Right lobe of liver (tissue), 4 donors: ENCODE measurements at regions not wholly inside any gene's neighbourhood (a gene's known extent, or its start where the extent isn't known, plus 50 kb on each side); places are given as distances from the start of the nearest gene placed in this dataset.

Experiments used
- CTCF ChIP-seq, 4 donors: fragments of 200-600 bp in 3 of 4; fragments of 450-650 bp in 1 of 4; IDR thresholded peaks; one replicate each; pipeline versions ENCODE4 v1.5.1 to v1.8.0; 2016 to 2022; ENCODE audit warnings: antibody characterized with exemption in 4 of 4, mild to moderate bottlenecking in 2 of 4
- POLR2A ChIP-seq: fragments of 450-650 bp; IDR thresholded peaks from one replicate; pipeline ENCODE4 v1.6.1; 2017; ENCODE audit warnings: antibody characterized with exemption, mild to moderate bottlenecking
- donor health status: DM: no; HTN: no; CAD: no.
- donor health status: DM: no; HTN: no; CAD: no.
- donor health status: DM: no; HTN: yes; CAD: no.

- TF ChIP-seq CTCF (IDR thresholded peaks at IDR 0.05) (no peak), POLR2A (no peak)
Observed at GRCh38 chr2:147197754-147198483, 646.9 kb upstream of the ACVR2A start.
